Urinary bladder (tissue), 3 donors: ENCODE measurements at regions not wholly inside any gene's neighbourhood (a gene's known extent, or its start where the extent isn't known, plus 50 kb on each side); places are given as distances from the start of the nearest gene placed in this dataset.

ENCODE experiments used
- DNase-seq: peaks from one replicate; pipeline ENCODE4 v3.0.0-alpha.2; 2015; ENCODE audit errors: extremely low spot score
- H3K27ac ChIP-seq: one replicate; pipeline ENCODE4 v1.5.1; 2013; ENCODE audit warnings: low read depth, mild to moderate bottlenecking, moderate library complexity
- H3K36me3 ChIP-seq: one replicate; pipeline ENCODE4 v1.6.1; 2013; ENCODE audit warnings: mild to moderate bottlenecking, moderate library complexity; ENCODE audit not compliant: insufficient read depth
- H3K4me1 ChIP-seq: one replicate; pipeline ENCODE4 v1.6.1; 2013; ENCODE audit warnings: mild to moderate bottlenecking, moderate library complexity; ENCODE audit not compliant: insufficient read depth
- H3K4me3 ChIP-seq: one replicate; pipeline ENCODE4 v1.5.1; 2013; ENCODE audit warnings: low read depth, low read length
- WGBS: extraction: QIAGEN DNeasy Blood & Tissue Kit; methylation state at CpG from one replicate; pipeline ENCODE4 v1.1.7; 2013; 5-methylcytosine and 5-hydroxymethylcytosine counted together
- donor health status: healthy with polysubstance abuse.
- donor health status: healthy.

DNA sequence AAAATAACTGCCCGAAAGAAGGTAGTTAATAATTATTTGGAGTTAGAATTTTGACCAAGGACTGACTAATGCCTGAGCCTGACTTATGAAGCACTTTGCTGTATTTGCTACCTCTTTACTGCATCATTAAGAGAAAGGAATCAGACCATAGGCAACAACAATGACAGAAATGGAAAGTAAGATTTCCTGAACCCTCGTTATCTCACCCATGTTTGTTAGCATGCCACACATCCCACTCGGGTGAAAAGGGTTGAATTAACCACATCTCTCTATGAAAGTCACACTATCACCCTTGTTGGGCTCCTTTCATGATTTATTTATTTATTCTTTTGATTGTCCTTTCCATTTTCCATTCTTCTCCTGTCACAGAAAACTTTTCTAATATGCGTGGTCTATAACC lies 59.6 kb downstream of the OLIG3 start:
- WGBS, result 79% methylated on average over 4 of the region's 4 CpGs
- no peak for DNase-seq

GRCh38 chr6:137432054-137432611 lies 62.1 kb downstream of the OLIG3 start:
- H3K4me3 ChIP-seq, result no peak overlapping the region
- no peak overlapping the region for H3K27ac ChIP-seq
- DNase-seq, result no peak
- H3K4me1 ChIP-seq, result no peaks in the 10 kb centered on the region
- no peaks in the 10 kb centered on the region for H3K36me3 ChIP-seq
- WGBS, result 73% methylated on average over 4 of the region's 4 CpGs

More for the DNA sequence above, 59.6 kb downstream of the OLIG3 start:
- H3K27ac ChIP-seq, result no peak overlapping the region
- H3K4me1 ChIP-seq, result no peaks in the 10 kb centered on the region
- H3K36me3 ChIP-seq, result no peaks in the 10 kb centered on the region
- no peak overlapping the region for H3K4me3 ChIP-seq

DNA sequence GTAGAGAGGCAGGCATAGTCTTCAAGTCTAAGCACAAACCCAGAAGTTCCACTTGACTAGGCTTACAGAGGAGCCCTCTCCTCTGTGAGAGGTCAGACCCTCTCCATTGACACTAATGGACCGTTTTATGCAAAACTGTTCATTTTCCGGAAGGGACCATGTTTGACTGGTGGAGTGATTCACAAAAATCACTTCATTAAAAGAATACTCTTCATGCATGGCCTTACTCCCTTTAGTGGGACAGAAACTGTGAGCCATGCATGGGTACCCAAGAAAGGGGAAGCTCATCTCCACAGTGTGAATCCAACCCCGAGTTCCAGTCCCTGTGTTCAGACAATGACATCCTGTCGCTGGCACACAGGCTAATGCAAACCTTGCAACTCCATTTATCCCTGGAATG lies 63.2 kb downstream of the OLIG3 start:
- Histone ChIP-seq H3K27ac (no peak overlapping the region), H3K36me3 (no peaks in the 10 kb centered on the region), H3K4me3 (no peak overlapping the region), H3K4me1 (no peaks in the 10 kb centered on the region)
- WGBS, result 90% methylated on average over 4 of the region's 4 CpGs
- no peak for DNase-seq

GRCh38 chr6:137427656-137428290 lies 66.4 kb downstream of the OLIG3 start:
- Histone ChIP-seq H3K27ac (no peak overlapping the region), H3K4me3 (no peak overlapping the region)
- WGBS, result 63% methylated on average over 7 of the region's 7 CpGs

DNA sequence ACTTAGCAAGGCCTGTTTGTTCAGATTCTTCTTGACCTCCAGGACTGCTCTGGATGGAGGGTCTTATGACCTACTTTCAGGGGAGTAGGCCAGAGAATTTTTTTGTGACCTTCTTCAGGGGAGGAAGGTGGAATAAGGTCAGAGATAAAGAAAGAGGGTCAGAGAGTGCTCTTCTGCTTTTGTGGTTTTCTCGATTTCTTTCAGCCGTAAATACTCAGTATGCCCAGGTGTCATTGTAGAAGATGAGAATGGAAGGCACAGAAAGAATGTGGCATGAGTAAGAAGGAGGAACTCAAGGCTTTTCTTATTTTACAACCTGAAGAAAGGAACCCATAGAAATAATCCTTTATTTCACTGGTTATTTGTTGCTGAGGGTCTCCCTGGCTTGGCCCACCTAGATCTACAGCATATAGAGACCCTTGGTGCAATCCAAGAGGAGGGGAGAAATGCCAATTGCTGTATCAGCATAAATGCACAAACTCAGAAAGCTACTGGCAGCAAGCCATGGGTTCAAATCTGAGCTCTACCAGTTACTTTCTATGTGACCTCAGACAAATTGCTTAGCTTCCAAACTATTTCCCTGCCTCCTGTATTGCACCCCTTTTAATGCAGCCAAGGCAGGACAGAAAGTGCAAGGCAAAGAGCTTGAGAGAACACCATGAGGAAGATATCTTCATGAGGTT lies 68.0 kb downstream of the OLIG3 start:
- no peak for DNase-seq
- Histone ChIP-seq H3K4me3 (no peak overlapping the region), H3K4me1 (no peaks in the 10 kb centered on the region), H3K27ac (no peak overlapping the region), H3K36me3 (no peaks in the 10 kb centered on the region)
- 64% methylated on average over 2 of the region's 2 CpGs for WGBS

More at GRCh38 chr6:137427656-137428290, 66.4 kb downstream of the OLIG3 start:
- Histone ChIP-seq H3K4me1 (no peaks in the 10 kb centered on the region), H3K36me3 (no peaks in the 10 kb centered on the region)
- no peak for DNase-seq

DNA sequence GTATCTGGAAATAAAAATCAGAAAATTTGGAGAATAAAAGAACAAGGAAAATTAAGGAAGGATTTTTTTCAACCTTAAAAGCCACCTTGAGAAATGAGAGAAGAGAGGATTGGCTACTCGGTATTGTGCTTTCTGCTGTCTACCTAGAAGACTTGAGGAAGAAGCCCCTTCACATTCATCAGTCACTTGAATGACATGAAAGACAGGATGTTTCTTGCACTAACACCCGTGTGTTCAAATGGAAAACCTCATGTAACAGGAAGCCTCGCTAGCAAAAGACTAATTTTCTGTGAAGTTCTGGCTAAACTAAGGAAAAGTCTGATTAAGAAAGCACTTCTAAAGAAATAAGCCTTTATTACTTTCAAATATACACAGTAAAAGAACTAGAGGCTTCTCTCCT lies 69.9 kb downstream of the OLIG3 start:
- no peak for DNase-seq
- Histone ChIP-seq H3K4me1 (no peaks in the 10 kb centered on the region), H3K4me3 (no peak overlapping the region), H3K27ac (no peak overlapping the region), H3K36me3 (no peaks in the 10 kb centered on the region)
- 30% methylated on average over 3 of the region's 3 CpGs for WGBS

- H3K4me1 ChIP-seq, result no peaks in the 10 kb centered on the region
- no peak overlapping the region for H3K27ac ChIP-seq
- 37% methylated on average over 3 of the region's 3 CpGs for WGBS
- no peak overlapping the region for H3K4me3 ChIP-seq
- H3K36me3 ChIP-seq, result no peaks in the 10 kb centered on the region
- DNase-seq, result no peak
Measured at GRCh38 chr6:137423451-137424168, 70.6 kb downstream of the OLIG3 start.

DNA sequence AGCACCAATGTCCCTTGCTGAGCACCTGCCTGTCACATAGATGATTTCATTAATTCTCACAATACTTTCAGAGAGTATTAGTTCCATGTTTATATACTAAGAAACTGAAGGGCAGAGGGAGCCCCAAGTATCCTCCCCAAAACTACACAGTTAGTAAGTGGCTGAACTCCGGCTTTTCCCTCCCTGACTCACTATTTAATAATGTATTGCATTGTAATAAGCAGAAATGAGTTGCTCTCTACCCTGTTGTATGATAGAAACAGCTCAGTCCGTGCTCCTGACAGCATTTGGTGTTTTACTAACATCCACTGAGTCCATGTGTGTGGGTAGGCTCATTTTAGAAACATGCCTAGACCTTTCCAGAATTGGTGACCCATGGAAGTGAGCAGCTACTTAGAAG lies 76.8 kb downstream of the OLIG3 start:
- no peaks in the 10 kb centered on the region for H3K36me3 ChIP-seq
- no peak overlapping the region for H3K4me3 ChIP-seq
- no peaks in the 10 kb centered on the region for H3K4me1 ChIP-seq
- H3K27ac ChIP-seq, result no peak overlapping the region
- DNase-seq, result no peak
- 87% methylated on average over 2 of the region's 2 CpGs for WGBS

- no peaks in the 10 kb centered on the region for H3K4me1 ChIP-seq
- no peak for DNase-seq
- no peak overlapping the region for H3K27ac ChIP-seq
- no peaks in the 10 kb centered on the region for H3K36me3 ChIP-seq
- no peak overlapping the region for H3K4me3 ChIP-seq
- 76% methylated on average over 9 of the region's 9 CpGs for WGBS
Measured at GRCh38 chr6:137416376-137417109, 77.7 kb downstream of the OLIG3 start.

DNA sequence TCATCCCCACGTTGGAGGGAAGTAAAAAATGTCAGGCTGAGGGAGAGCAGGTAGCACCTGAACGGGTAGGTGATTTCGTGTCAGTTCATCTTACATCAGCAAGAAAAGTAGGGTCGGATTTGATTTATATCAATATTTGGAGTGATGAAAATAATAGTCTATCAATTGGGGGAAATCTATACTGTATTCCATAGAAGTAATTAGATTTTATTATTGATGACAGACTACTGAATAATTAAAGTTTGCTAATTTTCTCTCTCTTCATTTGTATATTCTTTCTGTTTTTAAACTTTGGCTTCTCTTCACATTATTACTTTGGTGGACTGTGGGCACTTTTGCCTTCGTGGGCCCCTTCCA lies 78.4 kb downstream of the OLIG3 start:
- DNase-seq, result no peak
- Histone ChIP-seq H3K4me3 (no peak overlapping the region), H3K27ac (no peak overlapping the region), H3K4me1 (no peaks in the 10 kb centered on the region), H3K36me3 (no peaks in the 10 kb centered on the region)
- WGBS, result 49% methylated on average over 5 of the region's 5 CpGs

DNA sequence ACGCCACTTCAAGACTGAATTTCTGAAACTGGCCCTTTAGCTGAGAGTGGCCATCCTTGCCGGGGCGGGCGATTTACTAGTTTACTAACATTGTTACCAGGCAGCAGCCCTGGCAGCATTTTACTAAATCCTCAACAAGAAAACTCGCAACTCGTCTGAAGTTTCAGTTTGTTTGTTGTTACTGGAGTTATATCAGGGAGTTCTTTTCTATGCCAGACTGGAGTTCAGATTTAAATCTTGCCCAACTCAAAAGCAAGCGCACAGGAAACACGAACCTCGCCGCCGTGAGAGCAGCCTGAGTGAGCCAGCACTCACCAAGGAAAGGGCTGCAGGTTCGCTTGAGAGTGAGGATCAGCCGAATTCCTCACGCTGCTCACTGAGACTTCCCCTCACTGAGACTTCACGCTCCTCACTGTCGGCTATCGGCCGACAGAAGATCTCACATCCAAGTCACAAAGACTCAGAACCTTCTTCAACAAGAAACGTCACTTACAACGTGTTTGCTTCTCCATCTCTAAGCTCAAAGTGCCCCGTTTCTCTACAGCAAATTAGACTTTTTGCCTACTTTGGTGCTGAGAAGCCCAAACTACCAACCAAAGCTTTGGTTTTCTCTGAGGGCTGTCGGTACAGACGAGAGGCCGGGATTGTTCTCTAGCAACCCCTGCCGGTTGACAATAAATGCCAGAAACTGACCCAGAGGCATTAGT lies 78.9 kb downstream of the OLIG3 start:
- DNase-seq, result peak; percentile 28
- Histone ChIP-seq H3K4me1 (no peaks in the 10 kb centered on the region), H3K4me3 (peak overlapping the region; percentile 34), H3K36me3 (no peaks in the 10 kb centered on the region), H3K27ac (no peak overlapping the region)
- WGBS, result 4% methylated on average over 25 of the region's 25 CpGs

GRCh38 chr6:137414599-137414998 lies 79.6 kb downstream of the OLIG3 start:
- Histone ChIP-seq H3K4me3 (no peak overlapping the region), H3K4me1 (no peaks in the 10 kb centered on the region), H3K27ac (no peak overlapping the region), H3K36me3 (no peaks in the 10 kb centered on the region)
- WGBS, result 64% methylated on average over 7 of the region's 7 CpGs
- no peak for DNase-seq

DNA sequence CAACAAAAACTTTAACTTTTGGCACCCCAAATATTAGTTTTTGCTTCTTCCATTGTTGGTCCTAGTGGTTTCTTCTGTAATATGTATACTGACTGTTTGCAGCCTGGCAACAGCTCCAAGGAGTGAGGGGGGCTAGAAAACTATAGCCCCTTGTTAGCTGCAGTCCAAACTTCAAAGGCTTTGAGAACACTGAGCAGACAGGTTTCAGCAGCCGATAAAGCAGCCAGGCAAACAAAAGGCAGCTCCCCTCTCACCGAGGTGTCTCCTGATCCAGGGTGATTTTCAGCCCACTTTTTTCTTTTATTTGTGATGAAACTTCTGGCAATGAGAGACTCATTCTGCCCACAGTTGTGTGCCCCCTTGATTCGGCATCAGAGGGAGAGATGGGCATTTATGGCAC lies 80.7 kb downstream of the OLIG3 start:
- H3K4me1 ChIP-seq, result no peaks in the 10 kb centered on the region
- H3K27ac ChIP-seq, result no peak overlapping the region
- H3K4me3 ChIP-seq, result no peak overlapping the region
- WGBS, result 47% methylated on average over 3 of the region's 3 CpGs
- DNase-seq, result no peak
- H3K36me3 ChIP-seq, result no peaks in the 10 kb centered on the region
